HCT116 (cell line): ENCODE measurements at regions not wholly inside any gene's neighbourhood (a gene's known extent, or its start where the extent isn't known, plus 50 kb on each side); places are given as distances from the start of the nearest gene placed in this dataset.

ENCODE experiments used
- ATAC-seq: fragments of 200-7000 bp; cut with Tn5 transposase; 2 replicates; pipeline ENCODE4 v1.9.1; 2020; ENCODE audit warnings: mild to moderate bottlenecking, moderate library complexity
- BruUV-seq: library from RNA; stranded (reverse); fragments of 400-500 nt; replicated peaks from 2 replicates; lab custom pipeline; 2021; lab: Mats Ljungman, UMichigan
- CTCF ChIA-PET: fragments of 300-600 bp; sonication (Branson Sonifier 250); formaldehyde crosslinking; loops from one replicate; lab custom pipeline; 2021; ENCODE audit warnings: antibody characterized with exemption; lab: Charles Lee
- POLR2A ChIA-PET: fragments of 300-600, 350-600 bp; sonication (Branson Sonifier 250); formaldehyde crosslinking; loops from one replicate; lab custom pipeline; 2021; ENCODE audit warnings: antibody characterized with exemption; lab: Charles Lee
- RAD21 ChIA-PET, 2 experiments: fragments of 300-600 bp; sonication (Branson Sonifier 250); formaldehyde crosslinking; loops; one replicate each; lab custom pipeline; 2023; ENCODE audit warnings: low total read pairs in 2 of 2; ENCODE audit not compliant: uncharacterized antibody in 2 of 2, unreplicated experiment in 2 of 2, low non-redundant PET in 1 of 2; lab: Charles Lee
- DNase-seq: peaks from one replicate; pipeline ENCODE4 v3.0.0-alpha.2; 2010; ENCODE audit warnings: low read depth, low spot score
- H2AFZ ChIP-seq: fragments of 200-600 bp; shearing (Covaris generic), sonication (generic); 2 replicates; pipeline ENCODE4 v1.6.1; 2017; ENCODE audit warnings: low read depth, mixed run types, mixed read lengths, antibody characterized with exemption, low read length; ENCODE audit not compliant: poor library complexity, severe bottlenecking
- H3K27ac ChIP-seq: 2 replicates; pipeline ENCODE4 v1.5.1; 2012; ENCODE audit warnings: low read depth, low read length
- H3K27me3 ChIP-seq: fragments of 200-600 bp; sonication (generic); 2 replicates; pipeline ENCODE4 v1.6.1; 2016; ENCODE audit warnings: mixed run types, low read length, mixed read lengths; ENCODE audit not compliant: insufficient read depth
- H3K36me3 ChIP-seq, 2 experiments: fragments of 200-500 bp in 1 of 2; fragments of 200-600 bp in 1 of 2; sonication (Bioruptor generic) in 1 of 2; sonication (generic) in 1 of 2; 2 replicates each; pipeline versions ENCODE4 v1.5.1 to v1.6.1; 2014 to 2016; ENCODE audit warnings: low read length in 2 of 2, inconsistent platforms in 1 of 2, mixed read lengths in 1 of 2, mixed run types in 1 of 2; ENCODE audit not compliant: insufficient read depth in 2 of 2, control insufficient read depth in 1 of 2
- H3K4me1 ChIP-seq, 2 experiments: fragments of 200-600 bp in 1 of 2; sonication (generic) in 1 of 2; 2 replicates each; pipeline versions ENCODE4 v1.5.1 to v1.6.1; 2012 to 2017; ENCODE audit warnings: low read length in 2 of 2, inconsistent platforms in 1 of 2, mild to moderate bottlenecking in 1 of 2, mixed read lengths in 1 of 2, mixed run types in 1 of 2, moderate library complexity in 1 of 2; ENCODE audit not compliant: insufficient read depth in 2 of 2, control insufficient read depth in 1 of 2
- H3K4me2 ChIP-seq: fragments of 200-600 bp; sonication (generic); 2 replicates; pipeline ENCODE4 v1.6.1; 2017; ENCODE audit warnings: mixed run types, low read length, mixed read lengths
- H3K4me3 ChIP-seq, 2 experiments: fragments of 200-600 bp in 1 of 2; sonication (generic) in 1 of 2; replicated peaks in 1 of 2; 2 replicates each; pipeline ENCODE4 v1.5.1; 2011 to 2016; ENCODE audit warnings: low read length in 2 of 2, control low read depth in 1 of 2, low read depth in 1 of 2, mild to moderate bottlenecking in 1 of 2, mixed read lengths in 1 of 2, mixed run types in 1 of 2
- H3K79me2 ChIP-seq: fragments of 200-600 bp; sonication (generic); 2 replicates; pipeline ENCODE4 v1.6.1; 2017; ENCODE audit warnings: mild to moderate bottlenecking, mixed run types, low read length, moderate library complexity, mixed read lengths; ENCODE audit not compliant: insufficient read depth
- H3K9ac ChIP-seq: fragments of 200-600 bp; sonication (generic); 2 replicates; pipeline ENCODE4 v1.6.1; 2016; ENCODE audit warnings: low read length, mixed read lengths
- H3K9me2 ChIP-seq: fragments of 200-600 bp; sonication (generic), shearing (Covaris generic); 2 replicates; pipeline ENCODE4 v1.6.1; 2017; ENCODE audit warnings: mixed run types, mild to moderate bottlenecking, moderate library complexity; ENCODE audit not compliant: insufficient read depth
- H3K9me3 ChIP-seq, 2 experiments: fragments of 200-500 bp in 1 of 2; fragments of 200-600 bp in 1 of 2; sonication (Bioruptor generic) in 1 of 2; sonication (generic) in 1 of 2; 2 replicates each; pipeline ENCODE4 v1.6.1; 2014 to 2017; ENCODE audit warnings: low read length in 2 of 2, mixed read lengths in 2 of 2, inconsistent platforms in 1 of 2, low read depth in 1 of 2, mild to moderate bottlenecking in 1 of 2, mixed run types in 1 of 2, moderate library complexity in 1 of 2; ENCODE audit not compliant: control insufficient read depth in 1 of 2, insufficient read depth in 1 of 2
- H4K20me1 ChIP-seq: fragments of 200-600 bp; sonication (generic), shearing (Covaris generic); 2 replicates; pipeline ENCODE4 v1.6.1; 2017; ENCODE audit warnings: mixed run types, mild to moderate bottlenecking, moderate library complexity; ENCODE audit not compliant: insufficient read depth
- ATF3 ChIP-seq: IDR thresholded peaks from 2 replicates; pipeline ENCODE4 v1.6.1; 2012
- CBX3 ChIP-seq: IDR thresholded peaks from 2 replicates; pipeline ENCODE4 v1.6.1; 2012; ENCODE audit warnings: low read depth
- CEBPB ChIP-seq: IDR thresholded peaks from 2 replicates; pipeline ENCODE4 v1.6.1; 2012; ENCODE audit warnings: low read depth
- EGR1 ChIP-seq: IDR thresholded peaks from 2 replicates; pipeline ENCODE4 v1.6.1; 2012; ENCODE audit warnings: low read depth
- ELF1 ChIP-seq: IDR thresholded peaks from 2 replicates; pipeline ENCODE4 v1.6.1; 2012; ENCODE audit warnings: low read depth, borderline replicate concordance
- EZH2phosphoT487 ChIP-seq: fragments of 200-600 bp; IDR thresholded peaks from 2 replicates; pipeline ENCODE4 v1.6.1; 2018; ENCODE audit warnings: antibody characterized with exemption, borderline replicate concordance
- FOSL1 ChIP-seq: IDR thresholded peaks from 2 replicates; pipeline ENCODE4 v1.6.1; 2012; ENCODE audit warnings: low read depth
- POLR2A ChIP-seq: IDR thresholded peaks from 2 replicates; pipeline ENCODE4 v1.7.0; 2011; ENCODE audit warnings: borderline replicate concordance; ENCODE audit not compliant: insufficient read depth, insufficient read length; ENCODE audit errors: extremely low read depth
- POLR2AphosphoS5 ChIP-seq: IDR thresholded peaks from 2 replicates; pipeline ENCODE4 v1.6.1; 2011; ENCODE audit warnings: mild to moderate bottlenecking, low read depth, low read length, moderate library complexity
- RAD21 ChIP-seq: IDR thresholded peaks from 2 replicates; pipeline ENCODE4 v1.6.1; 2012; ENCODE audit warnings: low read depth, mild to moderate bottlenecking
- SIN3A ChIP-seq: IDR thresholded peaks from 2 replicates; pipeline ENCODE4 v1.6.1; 2012; ENCODE audit warnings: low read depth
- SP1 ChIP-seq: IDR thresholded peaks from 2 replicates; pipeline ENCODE4 v1.6.1; 2012; ENCODE audit warnings: low read depth
- SRF ChIP-seq: IDR thresholded peaks from 2 replicates; pipeline ENCODE4 v1.6.1; 2012; ENCODE audit warnings: low read depth
- TCF7L2 ChIP-seq: IDR thresholded peaks from 2 replicates; pipeline ENCODE4 v1.7.0; 2011; ENCODE audit warnings: borderline replicate concordance, inconsistent platforms; ENCODE audit not compliant: insufficient read depth, insufficient read length; ENCODE audit errors: extremely low read depth
- ZFX ChIP-seq: fragments of 450-650 bp; IDR thresholded peaks from 2 replicates; pipeline ENCODE4 v1.6.1; 2017
- ZNF274 ChIP-seq: fragments of 200-500 bp; sonication (Bioruptor generic); IDR thresholded peaks from 2 replicates; pipeline ENCODE4 v1.6.1; 2014; ENCODE audit warnings: mild to moderate bottlenecking, low read depth, low read length, inconsistent platforms
- intact Hi-C: fragments of 100-400 bp; cut with micrococcal nuclease; formaldehyde crosslinking; loops from 2 replicates; pipeline ENCODE4 v1.10.0; 2022

- Histone ChIP-seq H4K20me1 (no peaks in the 10 kb centered on the region), H3K27me3 (no peaks in the 10 kb centered on the region), H3K4me3 (no peak overlapping the region), H3K79me2 (no peaks in the 10 kb centered on the region), H3K27ac (no peak overlapping the region), H3K4me2 (no peak overlapping the region), H3K9ac (no peak overlapping the region), H3K9me3 (no peaks in the 10 kb centered on the region), H3K4me1 (no peaks in the 10 kb centered on the region), H3K9me2 (no peaks in the 10 kb centered on the region)
- ChIA-PET CTCF (no interaction called here), POLR2A (no interaction called here), RAD21 (no interaction called here)
- DNase-seq (no peak), ATAC-seq (no peak)
- BruUV-seq: no TSS peak
- intact Hi-C loops: no loop called here
- TF ChIP-seq SRF: no peak
- no peak for TF ChIP-seq RAD21
- TF ChIP-seq SP1: no peak
- no peak for TF ChIP-seq EZH2phosphoT487
- TF ChIP-seq TCF7L2: no peak
- no peak for TF ChIP-seq ZNF274
- no peak for TF ChIP-seq CEBPB
- TF ChIP-seq ZFX: no peak
- no peak for TF ChIP-seq ELF1
- no peak for TF ChIP-seq SIN3A
- no peak for TF ChIP-seq CBX3
- no peak for TF ChIP-seq POLR2AphosphoS5
- no peak for TF ChIP-seq POLR2A
- TF ChIP-seq EGR1: no peak
- no peak for TF ChIP-seq ATF3
- no peak for TF ChIP-seq FOSL1
- TF ChIP-seq, all 23 proteins: peak for 0
- H2AFZ ChIP-seq: no peak overlapping the region
- no peaks in the 10 kb centered on the region for H3K36me3 ChIP-seq
These were observed 82.3 kb upstream of the HUWE1 start for GRCh38 chrX:53768865-53769264.
